ENCODE measurements at regions not wholly inside any gene's neighbourhood (a gene's known extent, or its start where the extent isn't known, plus 50 kb on each side); places are given as distances from the start of the nearest gene placed in this dataset.
"Not testable (repeated sequence)": the region's sequence is repeated elsewhere in the genome, so short reads cannot be mapped to it uniquely, and the experiment has no call there.

DNA sequence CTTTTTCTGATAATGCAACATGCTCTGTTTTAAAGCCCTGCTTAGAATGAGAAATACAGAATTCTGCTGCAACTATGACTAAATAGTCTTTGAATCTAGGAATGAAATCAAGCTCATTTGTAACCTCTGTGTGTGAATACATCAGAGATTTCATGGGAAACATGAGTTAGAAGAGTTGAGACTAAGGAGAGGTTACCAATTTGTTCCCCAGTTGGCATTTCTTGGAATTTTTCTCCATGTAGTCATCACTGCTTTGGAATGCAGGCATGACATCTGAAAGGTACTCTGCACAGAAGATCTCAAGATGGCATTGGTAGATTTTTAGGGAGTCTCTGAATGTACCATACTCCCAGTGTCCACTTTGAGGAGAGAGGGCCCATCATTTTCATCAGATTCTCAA, 237.2 kb downstream of the TFAP2A start:
- DNase-seq: no peak
- no peak overlapping the region for H3K4me3 ChIP-seq

DNA sequence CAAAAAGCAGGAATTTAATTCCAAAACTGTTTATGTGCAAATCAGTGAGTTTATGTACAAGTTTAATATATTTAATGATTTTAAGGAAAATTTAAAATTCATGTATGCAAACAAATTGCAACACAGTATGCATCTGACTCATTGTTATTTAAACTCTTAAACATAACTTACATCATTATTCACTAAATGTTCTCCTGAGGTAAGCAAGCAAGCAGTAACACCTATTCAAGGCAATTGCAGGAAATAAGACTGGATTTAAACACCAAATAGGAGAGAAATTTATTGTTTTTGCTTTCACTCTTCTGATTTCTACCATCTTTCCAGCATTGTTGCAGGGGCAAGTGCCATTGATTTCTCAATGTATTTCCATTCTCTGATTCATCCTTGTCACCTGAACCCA, 239.5 kb downstream of the TFAP2A start:
- Histone ChIP-seq H3K27ac (replicated peaks) (no peak overlapping the region), H3K4me3 (no peak overlapping the region), H3K36me3 (no peaks in the 10 kb centered on the region), H3K9me3 (replicated peaks) (no peaks in the 10 kb centered on the region), H3K4me1 (no peaks in the 10 kb centered on the region), H3K27me3 (ENCODE audit: low read depth) (no peaks in the 10 kb centered on the region)
- DNase-seq: no peak
- TF ChIP-seq, protein P1, sequence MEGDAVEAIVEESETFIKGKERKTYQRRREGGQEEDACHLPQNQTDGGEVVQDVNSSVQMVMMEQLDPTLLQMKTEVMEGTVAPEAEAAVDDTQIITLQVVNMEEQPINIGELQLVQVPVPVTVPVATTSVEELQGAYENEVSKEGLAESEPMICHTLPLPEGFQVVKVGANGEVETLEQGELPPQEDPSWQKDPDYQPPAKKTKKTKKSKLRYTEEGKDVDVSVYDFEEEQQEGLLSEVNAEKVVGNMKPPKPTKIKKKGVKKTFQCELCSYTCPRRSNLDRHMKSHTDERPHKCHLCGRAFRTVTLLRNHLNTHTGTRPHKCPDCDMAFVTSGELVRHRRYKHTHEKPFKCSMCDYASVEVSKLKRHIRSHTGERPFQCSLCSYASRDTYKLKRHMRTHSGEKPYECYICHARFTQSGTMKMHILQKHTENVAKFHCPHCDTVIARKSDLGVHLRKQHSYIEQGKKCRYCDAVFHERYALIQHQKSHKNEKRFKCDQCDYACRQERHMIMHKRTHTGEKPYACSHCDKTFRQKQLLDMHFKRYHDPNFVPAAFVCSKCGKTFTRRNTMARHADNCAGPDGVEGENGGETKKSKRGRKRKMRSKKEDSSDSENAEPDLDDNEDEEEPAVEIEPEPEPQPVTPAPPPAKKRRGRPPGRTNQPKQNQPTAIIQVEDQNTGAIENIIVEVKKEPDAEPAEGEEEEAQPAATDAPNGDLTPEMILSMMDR (IDR thresholded peaks at IDR 0.05; ENCODE audit: borderline replicate concordance): no peak
- intact Hi-C loops (cut with micrococcal nuclease): no loop called here

More for the DNA sequence above, 237.2 kb downstream of the TFAP2A start:
- Histone ChIP-seq H3K9me3 (replicated peaks) (no peaks in the 10 kb centered on the region), H3K4me1 (no peaks in the 10 kb centered on the region), H3K27ac (replicated peaks) (no peak overlapping the region), H3K36me3 (no peaks in the 10 kb centered on the region), H3K27me3 (ENCODE audit: low read depth) (no peaks in the 10 kb centered on the region)
- TF ChIP-seq, protein P1 (IDR thresholded peaks at IDR 0.05; ENCODE audit: borderline replicate concordance): no peak
- intact Hi-C loops (cut with micrococcal nuclease): no loop called here

DNA sequence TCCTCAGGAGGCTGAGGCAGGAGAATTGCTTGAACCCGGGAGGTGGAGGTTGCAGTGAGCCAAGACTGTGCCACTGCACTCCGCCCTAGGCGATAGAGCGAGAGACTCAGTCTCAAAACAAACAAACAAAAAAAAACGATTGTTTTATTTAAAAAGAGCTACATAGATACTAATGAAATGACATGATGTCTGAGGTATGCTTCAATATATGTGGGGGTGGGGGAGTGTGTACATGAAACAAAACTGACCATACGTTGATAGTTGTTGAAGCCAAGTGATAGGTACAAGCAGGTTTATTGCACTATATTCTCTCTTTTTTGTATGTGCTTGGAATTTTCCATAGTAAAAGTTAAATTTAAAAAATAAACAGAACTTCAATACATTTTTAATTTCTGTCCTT, 240.1 kb downstream of the TFAP2A start:
- no peak overlapping the region for H3K4me3 ChIP-seq
- H3K9me3 ChIP-seq (replicated peaks): no peaks in the 10 kb centered on the region
- intact Hi-C loops (cut with micrococcal nuclease): no loop called here
- H3K27ac ChIP-seq (replicated peaks): no peak overlapping the region
- TF ChIP-seq, protein P1 (IDR thresholded peaks at IDR 0.05; ENCODE audit: borderline replicate concordance): no peak
- no peaks in the 10 kb centered on the region for H3K36me3 ChIP-seq
- H3K27me3 ChIP-seq (ENCODE audit: low read depth): no peaks in the 10 kb centered on the region
- no peak for DNase-seq
- no peaks in the 10 kb centered on the region for H3K4me1 ChIP-seq

DNA sequence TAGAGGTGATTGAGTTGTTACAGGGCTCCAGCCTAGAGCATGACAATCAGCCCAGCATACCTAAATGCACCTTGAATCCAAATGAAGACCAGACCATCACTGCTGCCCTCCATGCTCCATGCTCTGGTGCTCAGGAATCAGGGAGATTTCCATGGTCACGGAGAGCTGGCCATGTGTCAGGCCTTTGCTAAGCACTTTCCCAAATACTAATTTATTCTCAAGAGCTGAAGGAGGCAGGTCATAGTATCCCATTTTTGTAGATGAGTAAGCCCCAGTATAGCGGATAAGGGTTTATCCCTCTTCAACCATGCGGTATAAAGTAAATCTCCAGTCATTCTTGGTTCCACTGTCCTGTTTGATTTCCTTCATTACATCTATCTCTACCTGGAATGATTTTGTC, 240.8 kb downstream of the TFAP2A start:
- H3K27ac ChIP-seq (replicated peaks): no peak overlapping the region
- no peak overlapping the region for H3K4me3 ChIP-seq
- H3K36me3 ChIP-seq: no peaks in the 10 kb centered on the region
- no peaks in the 10 kb centered on the region for H3K27me3 ChIP-seq (ENCODE audit: low read depth)
- TF ChIP-seq, protein P1 (IDR thresholded peaks at IDR 0.05; ENCODE audit: borderline replicate concordance): no peak
- intact Hi-C loops (cut with micrococcal nuclease): no loop called here
- no peaks in the 10 kb centered on the region for H3K4me1 ChIP-seq
- H3K9me3 ChIP-seq (replicated peaks): no peaks in the 10 kb centered on the region
- DNase-seq: no peak

DNA sequence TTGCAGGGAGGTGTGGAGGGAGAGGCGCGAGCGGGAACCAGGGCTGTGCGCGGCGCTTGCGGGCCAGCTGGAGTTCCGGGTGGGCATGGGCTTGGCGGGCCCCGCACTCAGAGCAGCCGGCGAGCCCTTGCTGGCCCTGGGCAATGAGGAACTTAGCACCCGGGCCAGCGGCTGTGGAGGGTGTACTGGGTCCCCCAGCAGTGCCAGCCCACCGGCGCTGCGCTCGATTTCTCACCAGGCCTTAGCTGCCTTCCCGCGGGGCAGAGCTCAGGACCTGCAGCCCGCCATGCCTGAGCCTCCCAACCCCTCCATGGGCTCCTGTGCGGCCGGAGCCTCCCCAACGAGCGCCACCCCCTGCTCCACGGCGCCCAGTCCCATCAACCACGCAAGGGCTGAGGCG, 243.2 kb downstream of the TFAP2A start:
- H3K4me3 ChIP-seq; H3K27ac ChIP-seq (replicated peaks); intact Hi-C loops (cut with micrococcal nuclease); H3K27me3 ChIP-seq (ENCODE audit: low read depth); H3K9me3 ChIP-seq (replicated peaks); H3K36me3 ChIP-seq; H3K4me1 ChIP-seq; DNase-seq: not testable (repeated sequence)

DNA sequence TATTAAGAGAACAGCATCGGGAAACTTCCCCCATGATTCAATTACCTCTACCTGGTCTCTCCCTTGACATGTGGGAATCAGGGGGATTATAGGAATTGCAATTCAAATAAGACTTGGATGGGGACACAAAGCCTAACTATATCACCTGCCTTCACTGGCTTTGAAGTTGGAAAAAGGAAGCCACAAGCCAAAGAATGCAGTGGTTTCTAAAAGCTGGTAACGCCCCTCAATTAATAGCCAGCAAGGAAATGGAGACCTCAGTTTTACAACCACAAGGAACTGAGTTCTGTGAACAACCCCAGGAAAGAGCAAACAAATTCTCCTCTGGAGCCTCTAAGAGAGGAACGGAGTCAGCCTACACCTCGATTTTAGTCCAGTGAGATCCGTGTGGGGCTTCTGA, 244.1 kb downstream of the TFAP2A start:
- intact Hi-C loops (cut with micrococcal nuclease): no loop called here

More for the DNA sequence above, 244.1 kb downstream of the TFAP2A start:
- no peaks in the 10 kb centered on the region for H3K36me3 ChIP-seq
- H3K9me3 ChIP-seq (replicated peaks): no peaks in the 10 kb centered on the region
- no peaks in the 10 kb centered on the region for H3K4me1 ChIP-seq
- TF ChIP-seq, protein P1 (IDR thresholded peaks at IDR 0.05; ENCODE audit: borderline replicate concordance): no peak
- H3K27me3 ChIP-seq (ENCODE audit: low read depth): no peaks in the 10 kb centered on the region
- no peak overlapping the region for H3K4me3 ChIP-seq
- H3K27ac ChIP-seq (replicated peaks): no peak overlapping the region
- DNase-seq: no peak

All from left ventricle myocardium inferior (tissue), 1 donor.